Neuronal stem cell (in vitro differentiated cells): ENCODE measurements at regions not wholly inside any gene's neighbourhood (a gene's known extent, or its start where the extent isn't known, plus 50 kb on each side); places are given as distances from the start of the nearest gene placed in this dataset.
A peak's percentile ranks its signal among the peaks of the same experiment; 100 is the strongest.

Experiments
- DNase-seq: peaks from one replicate; pipeline ENCODE4 v3.0.0-alpha.2; 2013; ENCODE audit warnings: low spot score
- H2AFZ ChIP-seq: one replicate; pipeline ENCODE4 v1.6.1; 2013; ENCODE audit warnings: mild to moderate bottlenecking, low read length, inconsistent platforms
- H2AK5ac ChIP-seq: 2 replicates; pipeline ENCODE4 v1.6.1; 2013; ENCODE audit warnings: low read depth, mild to moderate bottlenecking, inconsistent platforms, low read length, moderate library complexity, mixed read lengths
- H2BK120ac ChIP-seq: 2 replicates; pipeline ENCODE4 v1.6.1; 2013; ENCODE audit warnings: low read depth, mild to moderate bottlenecking, inconsistent platforms, low read length, moderate library complexity, mixed read lengths
- H2BK12ac ChIP-seq: one replicate; pipeline ENCODE4 v1.6.1; 2013; ENCODE audit warnings: low read length, inconsistent platforms
- H2BK15ac ChIP-seq: 2 replicates; pipeline ENCODE4 v1.6.1; 2013; ENCODE audit warnings: mild to moderate bottlenecking, low read length, inconsistent platforms, mixed read lengths
- H2BK5ac ChIP-seq: one replicate; pipeline ENCODE4 v1.6.1; 2013; ENCODE audit warnings: inconsistent platforms, mild to moderate bottlenecking, low read length, moderate library complexity
- H3K14ac ChIP-seq: one replicate; pipeline ENCODE4 v1.6.1; 2013; ENCODE audit warnings: low read length, inconsistent platforms
- H3K18ac ChIP-seq: 2 replicates; pipeline ENCODE4 v1.6.1; 2013; ENCODE audit warnings: low read length, inconsistent platforms
- H3K23ac ChIP-seq: 2 replicates; pipeline ENCODE4 v1.6.1; 2013; ENCODE audit warnings: low read depth, mild to moderate bottlenecking, mixed read lengths, low read length, inconsistent platforms; ENCODE audit not compliant: poor library complexity
- H3K27ac ChIP-seq: replicated peaks from 3 replicates; pipeline ENCODE4 v1.5.1; 2013; ENCODE audit warnings: low read length, inconsistent platforms
- H3K27me3 ChIP-seq, 3 experiments: 2 replicates each; pipeline ENCODE4 v1.6.1; 2013; ENCODE audit warnings: low read length in 3 of 3, mild to moderate bottlenecking in 2 of 3, inconsistent platforms in 1 of 3, low read depth in 1 of 3, mixed read lengths in 1 of 3, moderate library complexity in 1 of 3; ENCODE audit not compliant: control insufficient read depth in 3 of 3, insufficient read depth in 3 of 3
- H3K36me3 ChIP-seq, 2 donors: replicated peaks in 1 of 2; 2 replicates each; pipeline ENCODE4 v1.6.1; 2013; ENCODE audit warnings: low read length in 2 of 2; ENCODE audit not compliant: control insufficient read depth in 2 of 2, insufficient read depth in 2 of 2
- H3K4ac ChIP-seq: 2 replicates; pipeline ENCODE4 v1.6.1; 2013; ENCODE audit warnings: inconsistent platforms, mild to moderate bottlenecking, low read length, moderate library complexity
- H3K4me1 ChIP-seq, 2 donors: 1 replicate in 1 of 2; 2 replicates in 1 of 2; pipeline ENCODE4 v1.6.1; 2013; ENCODE audit warnings: low read length in 2 of 2, low read depth in 1 of 2; ENCODE audit not compliant: control insufficient read depth in 2 of 2, insufficient read depth in 1 of 2
- H3K4me2 ChIP-seq: one replicate; pipeline ENCODE4 v1.6.1; 2013; ENCODE audit warnings: mild to moderate bottlenecking, low read length, inconsistent platforms; ENCODE audit not compliant: insufficient read depth, poor library complexity, severe bottlenecking
- H3K4me3 ChIP-seq, 2 donors: 2 replicates each; pipeline ENCODE4 v1.5.1; 2013; ENCODE audit warnings: low read length in 2 of 2, mild to moderate bottlenecking in 2 of 2, inconsistent platforms in 1 of 2, moderate library complexity in 1 of 2
- H3K79me1 ChIP-seq: one replicate; pipeline ENCODE4 v1.6.1; 2013; ENCODE audit warnings: low read depth, mild to moderate bottlenecking, inconsistent platforms, low read length, moderate library complexity
- H3K9ac ChIP-seq: one replicate; pipeline ENCODE4 v1.6.1; 2013; ENCODE audit warnings: mild to moderate bottlenecking, low read depth, low read length, inconsistent platforms; ENCODE audit not compliant: poor library complexity
- H3K9me3 ChIP-seq, 2 donors: replicated peaks in 1 of 2; 2 replicates each; pipeline versions ENCODE3 to v1.6.1; 2013; ENCODE audit warnings: low read length in 2 of 2, mild to moderate bottlenecking in 2 of 2, inconsistent platforms in 1 of 2, low read depth in 1 of 2, mixed read lengths in 1 of 2, moderate library complexity in 1 of 2; ENCODE audit not compliant: control insufficient read depth in 2 of 2, insufficient read depth in 1 of 2
- H4K8ac ChIP-seq: one replicate; pipeline ENCODE4 v1.6.1; 2013; ENCODE audit warnings: low read depth, mild to moderate bottlenecking, inconsistent platforms, low read length, moderate library complexity
- H4K91ac ChIP-seq: one replicate; pipeline ENCODE4 v1.6.1; 2013; ENCODE audit warnings: low read length, low read depth, mild to moderate bottlenecking, inconsistent platforms; ENCODE audit not compliant: poor library complexity
- WGBS, 2 donors: extraction: QIAGEN DNeasy Blood & Tissue Kit; methylation state at CpG; one replicate each; pipeline ENCODE4 v1.1.7; 2013; ENCODE audit warnings: missing lambda C conversion rate in 2 of 2, mixed read lengths in 1 of 2; ENCODE audit not compliant: insufficient read length in 2 of 2, insufficient replicate concordance in 1 of 2; ENCODE audit errors: extremely low coverage in 2 of 2; 5-methylcytosine and 5-hydroxymethylcytosine counted together

GRCh38 chr11:119525180-119525866 is 102.4 kb upstream of the THY1 start:
- Histone ChIP-seq H2BK15ac (no peak overlapping the region), H3K9me3 (no peaks in the 10 kb centered on the region), H3K23ac (no peak overlapping the region), H3K27ac (no peak overlapping the region), H2BK12ac (no peak overlapping the region), H3K4ac (no peak overlapping the region), H2AK5ac (no peak overlapping the region), H4K91ac (no peak overlapping the region), H3K4me1 (no peaks in the 10 kb centered on the region), H3K18ac (no peak overlapping the region), H4K8ac (no peak overlapping the region), H3K36me3 (no peaks in the 10 kb centered on the region), H3K4me2 (no peak overlapping the region), H3K14ac (no peak overlapping the region), H3K79me1 (no peaks in the 10 kb centered on the region), H3K9ac (no peak overlapping the region), H3K4me3 (no peak overlapping the region), H2AFZ (no peak overlapping the region), H3K27me3 (peaks cover 0 to 33% (median 0%) of the 10 kb centered on the region in 3 experiments), H2BK120ac (no peak overlapping the region), H2BK5ac (no peak overlapping the region)
- WGBS, 2 donors: no CpG with 5 or more reads among the region's 7 CpGs
- no peak for DNase-seq

GRCh38 chr11:119523539-119524157 is 100.7 kb upstream of the THY1 start:
- Histone ChIP-seq H3K4me3 (no peak overlapping the region), H3K23ac (peak overlapping the region; percentile 82), H2AK5ac (no peak overlapping the region)

DNA sequence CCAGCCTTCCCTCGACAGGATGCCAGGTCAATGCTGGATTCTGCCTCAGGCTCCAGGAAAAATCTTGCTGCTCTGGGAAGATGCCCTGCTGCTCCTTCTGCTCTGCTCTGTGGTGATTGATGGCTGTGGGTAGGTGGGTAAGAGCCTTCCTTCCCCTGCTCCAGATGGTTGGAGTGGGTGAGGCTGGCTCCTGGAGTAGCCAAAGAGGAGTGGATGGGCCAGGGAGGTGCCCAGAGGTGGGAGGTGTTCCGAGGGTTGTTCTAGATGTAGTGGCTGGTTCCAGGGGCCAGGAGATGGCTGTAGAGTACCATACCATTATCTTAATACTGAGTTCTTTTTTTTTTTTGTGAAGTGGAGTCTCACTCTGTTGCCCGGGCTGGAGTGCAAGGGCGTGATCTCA is 99.6 kb upstream of the THY1 start:
- Histone ChIP-seq H2BK12ac (no peak overlapping the region), H3K14ac (no peak overlapping the region), H2BK5ac (no peak overlapping the region), H2AK5ac (no peak overlapping the region), H3K4ac (no peak overlapping the region), H4K91ac (no peak overlapping the region), H3K36me3 (no peaks in the 10 kb centered on the region), H3K18ac (peak overlapping the region; percentile 22), H2BK120ac (no peak overlapping the region), H3K4me2 (no peak overlapping the region), H2BK15ac (no peak overlapping the region), H3K23ac (no peak overlapping the region), H3K79me1 (no peaks in the 10 kb centered on the region), H2AFZ (no peak overlapping the region), H3K27me3 (peaks cover 0 to 17% (median 0%) of the 10 kb centered on the region in 3 experiments), H4K8ac (no peak overlapping the region), H3K9me3 (no peaks in the 10 kb centered on the region), H3K4me3 (no peak overlapping the region), H3K9ac (no peak overlapping the region), H3K27ac (no peak overlapping the region), H3K4me1 (no peaks in the 10 kb centered on the region)
- no peak for DNase-seq
- no CpG with 5 or more reads among the region's 4 CpGs for WGBS, 2 donors

More at GRCh38 chr11:119523539-119524157, 100.7 kb upstream of the THY1 start:
- Histone ChIP-seq H2BK120ac (no peak overlapping the region), H3K79me1 (no peaks in the 10 kb centered on the region), H4K91ac (no peak overlapping the region), H3K27ac (no peak overlapping the region), H3K9me3 (no peaks in the 10 kb centered on the region), H3K36me3 (no peaks in the 10 kb centered on the region), H2BK12ac (no peak overlapping the region), H2BK5ac (no peak overlapping the region), H4K8ac (no peak overlapping the region), H3K14ac (peak overlapping the region; percentile 95), H3K4me2 (no peak overlapping the region), H3K4me1 (no peaks in the 10 kb centered on the region), H3K18ac (peak overlapping the region; percentile 58), H3K27me3 (peaks cover 0 to 21% (median 0%) of the 10 kb centered on the region in 3 experiments), H2AFZ (no peak overlapping the region), H3K4ac (no peak overlapping the region), H3K9ac (peak overlapping the region; percentile 68), H2BK15ac (no peak overlapping the region)
- no peak for DNase-seq
- no CpG with 5 or more reads among the region's 12 CpGs for WGBS, 2 donors

- DNase-seq: no peak
- Histone ChIP-seq H3K4me3 (no peak overlapping the region), H3K9me3 (no peaks in the 10 kb centered on the region), H3K4me1 (no peaks in the 10 kb centered on the region), H3K27me3 (peaks cover 0 to 23% (median 0%) of the 10 kb centered on the region in 3 experiments), H2BK120ac (no peak overlapping the region), H3K9ac (peak overlapping the region; percentile 60), H2AK5ac (no peak overlapping the region), H3K4ac (no peak overlapping the region), H3K14ac (no peak overlapping the region), H2BK5ac (no peak overlapping the region), H3K27ac (no peak overlapping the region), H4K8ac (no peak overlapping the region), H3K4me2 (no peak overlapping the region), H3K23ac (no peak overlapping the region), H4K91ac (no peak overlapping the region), H2AFZ (no peak overlapping the region), H2BK12ac (no peak overlapping the region), H3K36me3 (no peaks in the 10 kb centered on the region), H3K18ac (peak overlapping the region; percentile 39), H3K79me1 (no peaks in the 10 kb centered on the region), H2BK15ac (no peak overlapping the region)
- WGBS, 2 donors: no CpG with 5 or more reads among the region's 11 CpGs
Observed at GRCh38 chr11:119521551-119521950, 98.6 kb upstream of the THY1 start.
